ENCODE measurements at regions not wholly inside any gene's neighbourhood (a gene's known extent, or its start where the extent isn't known, plus 50 kb on each side); places are given as distances from the start of the nearest gene placed in this dataset.

DNA sequence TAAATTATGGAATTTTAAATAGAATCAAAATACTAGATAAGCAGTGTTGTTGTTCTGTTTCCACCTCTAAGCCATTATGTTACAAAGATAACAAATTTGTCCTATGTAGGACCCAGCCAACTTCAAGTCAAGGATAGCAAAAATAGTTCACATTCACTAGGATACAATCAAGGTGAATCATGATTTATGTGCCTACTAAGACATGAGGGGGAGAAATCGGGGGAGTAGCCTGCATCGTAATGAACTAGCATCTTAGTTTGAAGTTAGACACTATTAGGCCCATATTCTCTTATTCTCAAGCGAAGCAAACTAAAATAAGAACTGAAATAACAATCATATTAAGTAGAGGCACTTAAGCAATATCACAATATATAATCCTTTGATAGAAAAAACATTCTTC, 779.4 kb upstream of the PCDH9 start:
- TF ChIP-seq EZH2 (IDR thresholded peaks at IDR 0.05; ENCODE audit: low read length, unreplicated experiment) (no peak), EZH2phosphoT487 (IDR thresholded peaks at IDR 0.05; ENCODE audit: borderline replicate concordance, low read length) (no peak)
- TF ChIP-seq, protein P1, sequence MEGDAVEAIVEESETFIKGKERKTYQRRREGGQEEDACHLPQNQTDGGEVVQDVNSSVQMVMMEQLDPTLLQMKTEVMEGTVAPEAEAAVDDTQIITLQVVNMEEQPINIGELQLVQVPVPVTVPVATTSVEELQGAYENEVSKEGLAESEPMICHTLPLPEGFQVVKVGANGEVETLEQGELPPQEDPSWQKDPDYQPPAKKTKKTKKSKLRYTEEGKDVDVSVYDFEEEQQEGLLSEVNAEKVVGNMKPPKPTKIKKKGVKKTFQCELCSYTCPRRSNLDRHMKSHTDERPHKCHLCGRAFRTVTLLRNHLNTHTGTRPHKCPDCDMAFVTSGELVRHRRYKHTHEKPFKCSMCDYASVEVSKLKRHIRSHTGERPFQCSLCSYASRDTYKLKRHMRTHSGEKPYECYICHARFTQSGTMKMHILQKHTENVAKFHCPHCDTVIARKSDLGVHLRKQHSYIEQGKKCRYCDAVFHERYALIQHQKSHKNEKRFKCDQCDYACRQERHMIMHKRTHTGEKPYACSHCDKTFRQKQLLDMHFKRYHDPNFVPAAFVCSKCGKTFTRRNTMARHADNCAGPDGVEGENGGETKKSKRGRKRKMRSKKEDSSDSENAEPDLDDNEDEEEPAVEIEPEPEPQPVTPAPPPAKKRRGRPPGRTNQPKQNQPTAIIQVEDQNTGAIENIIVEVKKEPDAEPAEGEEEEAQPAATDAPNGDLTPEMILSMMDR (conservative IDR thresholded peaks at IDR 0.05; ENCODE audit: low read depth, low read length), result no peak

All from PC-3 (cell line).